Naive thymus-derived CD8-positive, alpha-beta T cell (primary cell): ENCODE measurements at regions not wholly inside any gene's neighbourhood (a gene's known extent, or its start where the extent isn't known, plus 50 kb on each side); places are given as distances from the start of the nearest gene placed in this dataset.

Source experiments
- ATAC-seq, 2 donors: fragments of 150-1000 bp; cut with Tn5 transposase in 1 of 2; sonication (Bioruptor Pico), chemical (Tn5 transposase) in 1 of 2; 1 replicate in 1 of 2; 2 replicates in 1 of 2; pipeline ENCODE4 v1.10.0; 2021; ENCODE audit warnings: mild to moderate bottlenecking in 2 of 2, moderate library complexity in 2 of 2
- POLR2A ChIA-PET: fragments of 350-600 bp; sonication (Branson Sonifier 250); formaldehyde crosslinking; loops from one replicate; lab custom pipeline; 2021; ENCODE audit warnings: antibody characterized with exemption; lab: Charles Lee
- DNase-seq, 10 donors: peaks; one replicate each; pipeline versions ENCODE4 v3.0.0 to v3.0.0-alpha.2; 2020 to 2022
- H3K27ac Mint-ChIP-seq, 10 donors: one replicate each; pipeline ENCODE4 v1.8.0; 2020 to 2022; ENCODE audit warnings: mild to moderate bottlenecking in 10 of 10, mixed read lengths in 10 of 10, moderate library complexity in 4 of 10, inconsistent platforms in 1 of 10
- H3K27me3 Mint-ChIP-seq, 5 donors: one replicate each; pipeline ENCODE4 v1.8.0; 2021 to 2022; ENCODE audit warnings: mixed read lengths in 5 of 5
- H3K36me3 Mint-ChIP-seq, 3 donors: one replicate each; pipeline ENCODE4 v1.8.0; 2020 to 2022; ENCODE audit warnings: mixed read lengths in 3 of 3, mild to moderate bottlenecking in 2 of 3, inconsistent platforms in 1 of 3
- H3K4me1 Mint-ChIP-seq, 4 donors: one replicate each; pipeline ENCODE4 v1.8.0; 2021 to 2022; ENCODE audit warnings: mixed read lengths in 4 of 4
- H3K4me3 Mint-ChIP-seq, 10 donors: one replicate each; pipeline ENCODE4 v1.8.0; 2020 to 2022; ENCODE audit warnings: mild to moderate bottlenecking in 10 of 10, mixed read lengths in 10 of 10, moderate library complexity in 6 of 10, inconsistent platforms in 1 of 10
- H3K9me3 Mint-ChIP-seq, 9 donors: one replicate each; pipeline ENCODE4 v1.8.0; 2020 to 2022; ENCODE audit warnings: mixed read lengths in 9 of 9, mild to moderate bottlenecking in 3 of 9, inconsistent platforms in 1 of 9, moderate library complexity in 1 of 9

DNA sequence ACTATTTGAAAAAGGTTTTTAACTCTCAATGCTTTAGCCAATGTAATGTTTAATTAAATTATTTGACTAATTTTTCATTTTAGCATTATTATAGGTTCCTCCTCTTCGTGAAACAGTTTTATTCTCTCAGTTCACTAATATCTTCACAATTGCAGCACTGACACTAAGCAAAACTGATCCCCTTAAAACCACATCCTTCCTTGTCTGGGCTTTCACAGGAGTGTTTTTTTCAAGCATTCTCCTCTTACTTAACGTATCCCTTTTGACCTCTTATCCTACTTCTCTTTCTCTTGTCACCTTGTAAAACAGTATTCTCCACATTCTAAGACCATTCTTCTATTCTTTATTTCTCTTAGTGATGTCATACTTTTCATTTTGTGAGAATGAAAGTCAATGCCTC, 112.8 kb downstream of the DSC3 start:
- Mint-ChIP-seq H3K27ac (no peak overlapping the region), H3K4me1 (no peaks in the 10 kb centered on the region), H3K36me3 (no peaks in the 10 kb centered on the region), H3K27me3 (peaks cover 0 to under 1% (median 0%) of the 10 kb centered on the region in 5 donors), H3K4me3 (no peak overlapping the region), H3K9me3 (peaks cover 0 to 11% (median 5%) of the 10 kb centered on the region in 9 donors)
- DNase-seq (no peak), ATAC-seq (no peak)
- POLR2A ChIA-PET = no interaction called here

- no peak overlapping the region for H3K27ac Mint-ChIP-seq
- H3K9me3 Mint-ChIP-seq = peaks cover 0 to 12% (median 5%) of the 10 kb centered on the region in 9 donors
- no peak overlapping the region for H3K4me3 Mint-ChIP-seq
- no peaks in the 10 kb centered on the region for H3K4me1 Mint-ChIP-seq
- no peaks in the 10 kb centered on the region for H3K36me3 Mint-ChIP-seq
- ATAC-seq (no peak), DNase-seq (no peak)
- H3K27me3 Mint-ChIP-seq = peaks cover 0 to 6% (median 0%) of the 10 kb centered on the region in 5 donors
- POLR2A ChIA-PET = no interaction called here
These were observed 113.5 kb downstream of the DSC3 start for GRCh38 chr18:30929065-30929464.

GRCh38 chr18:30927517-30928075, 114.9 kb downstream of the DSC3 start:
- POLR2A ChIA-PET = no interaction called here
- Mint-ChIP-seq H3K4me3 (no peak overlapping the region), H3K27me3 (peaks cover 0 to 6% (median 0%) of the 10 kb centered on the region in 5 donors), H3K4me1 (no peaks in the 10 kb centered on the region), H3K36me3 (no peaks in the 10 kb centered on the region), H3K9me3 (peaks cover 0 to 19% (median 3%) of the 10 kb centered on the region in 9 donors), H3K27ac (no peak overlapping the region)
- DNase-seq (no peak), ATAC-seq (no peak)

GRCh38 chr18:30927042-30927441, 115.5 kb downstream of the DSC3 start:
- H3K9me3 Mint-ChIP-seq = peaks cover 0 to 22% (median 3%) of the 10 kb centered on the region in 9 donors
- no peak for ATAC-seq
- POLR2A ChIA-PET = no interaction called here

GRCh38 chr18:30925795-30926194, 116.7 kb downstream of the DSC3 start:
- H3K36me3 Mint-ChIP-seq = no peaks in the 10 kb centered on the region
- H3K27ac Mint-ChIP-seq = no peak overlapping the region
- H3K27me3 Mint-ChIP-seq = peaks cover 0 to 6% (median 0%) of the 10 kb centered on the region in 5 donors
- H3K4me3 Mint-ChIP-seq = no peak overlapping the region
- peaks cover 0 to 22% (median 3%) of the 10 kb centered on the region in 9 donors for H3K9me3 Mint-ChIP-seq
- DNase-seq (no peak), ATAC-seq (no peak)
- no peaks in the 10 kb centered on the region for H3K4me1 Mint-ChIP-seq
- POLR2A ChIA-PET = no interaction called here

More at GRCh38 chr18:30927042-30927441, 115.5 kb downstream of the DSC3 start:
- no peaks in the 10 kb centered on the region for H3K4me1 Mint-ChIP-seq
- no peak for DNase-seq
- no peak overlapping the region for H3K4me3 Mint-ChIP-seq
- peaks cover 0 to 6% (median 0%) of the 10 kb centered on the region in 5 donors for H3K27me3 Mint-ChIP-seq
- H3K27ac Mint-ChIP-seq = no peak overlapping the region
- H3K36me3 Mint-ChIP-seq = no peaks in the 10 kb centered on the region

GRCh38 chr18:30920757-30921156, 121.8 kb downstream of the DSC3 start:
- Mint-ChIP-seq H3K27me3 (peaks cover 0 to 6% (median 0%) of the 10 kb centered on the region in 5 donors), H3K4me1 (no peaks in the 10 kb centered on the region), H3K36me3 (no peaks in the 10 kb centered on the region), H3K27ac (no peak overlapping the region), H3K9me3 (peaks cover 0 to 25% (median 0%) of the 10 kb centered on the region in 9 donors), H3K4me3 (no peak overlapping the region)
- DNase-seq (no peak), ATAC-seq (no peak)
- POLR2A ChIA-PET = no interaction called here

DNA sequence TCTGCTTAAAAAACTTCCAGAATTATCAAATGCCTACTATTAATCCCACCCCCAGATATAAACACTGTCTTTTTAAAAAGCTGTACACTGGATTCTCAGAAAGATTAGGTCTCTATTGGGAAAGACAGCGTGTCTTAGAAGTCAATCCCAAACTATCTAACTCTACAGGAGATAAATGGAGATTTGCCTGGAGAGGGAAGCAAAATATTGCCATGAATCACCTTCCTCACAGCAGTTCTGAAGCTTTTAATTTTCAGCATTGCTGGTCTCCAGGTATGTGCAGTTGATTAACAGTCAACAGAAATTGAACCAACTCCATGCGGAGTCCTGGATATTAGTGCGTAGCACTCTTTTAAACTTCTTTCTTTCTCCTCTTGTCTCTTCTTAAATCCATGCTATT, 122.2 kb downstream of the DSC3 start:
- ATAC-seq (no peak), DNase-seq (no peak)
- Mint-ChIP-seq H3K27ac (no peak overlapping the region), H3K4me1 (no peaks in the 10 kb centered on the region), H3K36me3 (no peaks in the 10 kb centered on the region), H3K27me3 (peaks cover 0 to 6% (median 0%) of the 10 kb centered on the region in 5 donors), H3K9me3 (peaks cover 0 to 25% (median 0%) of the 10 kb centered on the region in 9 donors), H3K4me3 (no peak overlapping the region)
- POLR2A ChIA-PET = no interaction called here

DNA sequence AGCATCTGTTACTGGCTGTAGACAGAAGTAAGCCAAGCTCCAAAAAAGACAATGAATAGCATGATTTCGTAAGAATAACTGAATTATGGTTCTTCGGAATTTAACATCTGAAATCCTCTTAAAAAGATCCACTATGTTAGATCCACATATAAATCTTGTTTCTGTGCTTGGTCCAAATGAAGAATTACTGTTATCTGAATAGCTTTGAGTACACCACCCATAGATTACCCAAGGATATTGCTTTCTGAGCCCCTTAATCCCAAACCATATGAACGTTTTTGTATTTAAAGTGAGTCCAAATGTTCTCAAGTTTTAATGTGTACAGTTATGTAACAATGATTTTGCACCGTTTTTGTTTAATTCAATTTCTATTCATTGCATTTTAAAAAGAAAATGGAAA, 124.9 kb downstream of the DSC3 start:
- Mint-ChIP-seq H3K9me3 (peaks cover 0 to 10% (median 0%) of the 10 kb centered on the region in 9 donors), H3K36me3 (no peaks in the 10 kb centered on the region), H3K4me3 (no peak overlapping the region), H3K27me3 (no peaks in the 10 kb centered on the region), H3K4me1 (no peaks in the 10 kb centered on the region), H3K27ac (no peak overlapping the region)
- no peak for ATAC-seq
- no peak for DNase-seq
- POLR2A ChIA-PET = no interaction called here

DNA sequence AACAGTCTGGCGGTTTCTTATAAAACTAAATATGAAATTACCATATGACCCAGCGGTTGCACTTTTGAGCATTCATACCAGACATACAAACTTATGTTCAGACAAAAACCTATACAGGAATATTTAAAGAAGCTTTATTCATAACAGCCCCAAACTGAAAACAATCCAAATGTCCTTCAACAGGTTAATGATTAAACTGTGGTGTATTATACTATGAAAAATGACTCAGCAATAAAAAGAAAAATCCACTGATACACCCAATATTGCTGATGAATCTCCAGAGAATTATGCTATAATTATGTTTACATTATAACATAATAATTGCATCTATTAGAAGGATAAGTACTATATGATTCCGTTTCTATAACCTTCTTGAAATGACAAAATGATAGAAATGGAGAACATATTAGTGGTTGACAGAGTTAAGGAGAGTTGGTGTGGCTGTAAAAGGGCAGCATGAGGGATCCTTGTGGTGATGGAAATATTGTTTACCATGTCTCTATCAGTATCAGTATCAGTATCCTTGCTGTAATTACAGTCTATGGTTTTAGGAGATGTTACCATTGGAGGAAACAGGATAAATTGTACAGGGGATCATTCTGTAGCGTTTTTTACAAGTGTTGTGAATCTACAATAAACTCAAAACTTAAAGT, 127.1 kb downstream of the DSC3 start:
- Mint-ChIP-seq H3K27me3 (peaks cover 0 to under 1% (median 0%) of the 10 kb centered on the region in 5 donors), H3K9me3 (peaks cover 0 to 7% (median 0%) of the 10 kb centered on the region in 9 donors), H3K36me3 (no peaks in the 10 kb centered on the region), H3K4me1 (no peaks in the 10 kb centered on the region), H3K27ac (no peak overlapping the region), H3K4me3 (no peak overlapping the region)
- POLR2A ChIA-PET = no interaction called here
- no peak for ATAC-seq
- no peak for DNase-seq

- H3K4me1 Mint-ChIP-seq = no peaks in the 10 kb centered on the region
- no peaks in the 10 kb centered on the region for H3K36me3 Mint-ChIP-seq
- H3K9me3 Mint-ChIP-seq = peaks cover 0 to 29% (median 5%) of the 10 kb centered on the region in 9 donors
- DNase-seq (no peak), ATAC-seq (no peak)
- POLR2A ChIA-PET = no interaction called here
- no peak overlapping the region for H3K27ac Mint-ChIP-seq
- H3K27me3 Mint-ChIP-seq = peaks cover 0 to 1% (median 0%) of the 10 kb centered on the region in 5 donors
- H3K4me3 Mint-ChIP-seq = no peak overlapping the region
These were observed 134.2 kb downstream of the DSC3 start for GRCh38 chr18:30908381-30908780.

GRCh38 chr18:30903566-30903965, 139.0 kb downstream of the DSC3 start:
- no peak for ATAC-seq
- Mint-ChIP-seq H3K9me3 (peaks cover 0 to 33% (median 0%) of the 10 kb centered on the region in 9 donors), H3K27ac (no peak overlapping the region), H3K36me3 (no peaks in the 10 kb centered on the region), H3K27me3 (no peaks in the 10 kb centered on the region), H3K4me1 (no peaks in the 10 kb centered on the region), H3K4me3 (no peak overlapping the region)
- POLR2A ChIA-PET = no interaction called here
- no peak for DNase-seq

DNA sequence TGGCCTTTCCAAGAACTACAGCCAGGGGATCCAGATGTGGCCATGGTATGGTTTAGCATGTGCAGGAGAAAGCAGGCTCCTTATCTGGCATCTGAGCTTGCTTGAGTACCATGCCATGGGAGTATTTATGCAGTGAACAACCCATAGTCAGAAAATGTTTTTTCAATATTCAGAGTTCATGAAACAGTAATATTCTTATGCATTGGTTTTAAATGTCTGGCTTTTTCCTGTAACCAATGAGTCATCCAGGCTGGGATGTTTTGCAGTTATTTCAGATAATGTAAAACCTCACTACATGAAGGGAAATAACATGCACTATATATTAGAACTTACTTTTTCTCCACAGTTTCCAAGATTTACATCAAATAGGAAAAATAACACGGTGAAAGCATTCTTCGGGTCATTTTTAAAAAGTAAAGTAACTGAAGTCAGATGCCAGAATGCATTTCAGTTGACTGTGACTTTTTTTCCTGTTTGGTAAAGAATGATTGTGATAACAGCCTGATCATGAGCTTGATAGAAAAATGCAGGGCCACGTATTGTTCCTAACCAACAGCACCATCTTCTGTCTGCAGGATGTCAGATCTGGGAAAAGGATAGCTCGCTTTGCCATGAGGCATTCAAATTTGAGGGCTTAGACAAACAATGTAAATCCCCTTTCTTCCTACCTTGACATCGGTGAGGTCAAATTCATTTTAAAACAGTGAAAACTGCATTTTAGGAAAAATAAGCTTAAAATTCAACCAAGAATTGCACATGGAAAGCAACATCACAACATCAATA, 152.8 kb downstream of the DSC3 start:
- peaks cover 0 to 3% (median 0%) of the 10 kb centered on the region in 9 donors for H3K9me3 Mint-ChIP-seq
- no peak overlapping the region for H3K27ac Mint-ChIP-seq
- no peaks in the 10 kb centered on the region for H3K27me3 Mint-ChIP-seq
- DNase-seq (no peak), ATAC-seq (no peak)
- H3K4me1 Mint-ChIP-seq = no peaks in the 10 kb centered on the region
- H3K36me3 Mint-ChIP-seq = no peaks in the 10 kb centered on the region
- POLR2A ChIA-PET = no interaction called here
- H3K4me3 Mint-ChIP-seq = no peak overlapping the region

DNA sequence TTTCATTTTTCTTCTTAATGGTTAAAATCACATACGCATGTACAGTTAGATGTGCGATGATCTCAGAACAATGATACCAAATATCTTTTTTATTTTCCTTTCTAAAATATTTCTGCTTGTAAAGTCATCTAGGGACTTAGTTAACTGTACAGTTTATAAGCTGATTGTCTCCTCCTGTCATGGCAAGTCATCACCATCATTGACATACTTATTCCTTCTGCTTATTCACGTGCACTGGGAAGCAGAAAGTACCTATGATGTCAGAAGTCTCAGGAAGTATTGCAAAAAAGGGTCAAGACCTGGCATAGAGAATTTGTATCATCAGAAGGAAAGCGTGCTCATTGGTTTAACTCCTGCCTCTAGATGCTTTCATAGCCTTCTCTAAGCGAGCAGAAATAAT, 154.2 kb downstream of the DSC3 start:
- POLR2A ChIA-PET = no interaction called here
- peaks cover 0 to 3% (median 0%) of the 10 kb centered on the region in 9 donors for H3K9me3 Mint-ChIP-seq
- ATAC-seq (no peak), DNase-seq (no peak)
- no peak overlapping the region for H3K4me3 Mint-ChIP-seq
- no peaks in the 10 kb centered on the region for H3K27me3 Mint-ChIP-seq
- H3K27ac Mint-ChIP-seq = no peak overlapping the region
- H3K36me3 Mint-ChIP-seq = no peaks in the 10 kb centered on the region
- H3K4me1 Mint-ChIP-seq = no peaks in the 10 kb centered on the region
